RCC 7860 (cell line): ENCODE measurements at regions not wholly inside any gene's neighbourhood (a gene's known extent, or its start where the extent isn't known, plus 50 kb on each side); places are given as distances from the start of the nearest gene placed in this dataset.

Experiments used
- DNase-seq: peaks from one replicate; pipeline ENCODE4 v3.0.0-alpha.2; 2015; ENCODE audit warnings: low spot score
- FAIRE-seq: peaks from 2 replicates; lab custom pipeline; 2012; peaks lifted over from hg19 to GRCh38; lab: Jason Lieb, UNC

- DNase-seq: no peak
- no peak for FAIRE-seq
Observed at GRCh38 chr2:8571792-8572499, 109.9 kb upstream of the ID2 start.

- DNase-seq: no peak
- FAIRE-seq: no peak
Observed at GRCh38 chr2:8572712-8573233, 109.1 kb upstream of the ID2 start.

- no peak for DNase-seq
- no peak for FAIRE-seq
Observed at GRCh38 chr2:8573234-8573941, 108.5 kb upstream of the ID2 start.

- DNase-seq: peak; percentile 21
- no peak for FAIRE-seq
Observed at GRCh38 chr2:8573942-8574195, 108.0 kb upstream of the ID2 start.

- FAIRE-seq (no peak), DNase-seq (peak; percentile 70)
Observed at GRCh38 chr2:8574196-8575037, 107.4 kb upstream of the ID2 start.

GRCh38 chr2:8575038-8575833 lies 106.6 kb upstream of the ID2 start:
- DNase-seq: no peak
- no peak for FAIRE-seq

- DNase-seq (no peak), FAIRE-seq (no peak)
Observed at GRCh38 chr2:8575834-8576423, 105.9 kb upstream of the ID2 start.

- FAIRE-seq: no peak
- peak; percentile 69 for DNase-seq
Observed at GRCh38 chr2:8576525-8577167, 105.2 kb upstream of the ID2 start.

- FAIRE-seq: no peak
Observed at GRCh38 chr2:8577573-8577972, 104.3 kb upstream of the ID2 start.

GRCh38 chr2:8578335-8579244 lies 103.3 kb upstream of the ID2 start:
- FAIRE-seq (no peak), DNase-seq (peak; percentile 40)

More at GRCh38 chr2:8577573-8577972, 104.3 kb upstream of the ID2 start:
- no peak for DNase-seq

GRCh38 chr2:8579485-8580085 lies 102.3 kb upstream of the ID2 start:
- DNase-seq: no peak
- no peak for FAIRE-seq

GRCh38 chr2:8580316-8581233 lies 101.3 kb upstream of the ID2 start:
- DNase-seq (no peak), FAIRE-seq (no peak)

- DNase-seq: no peak
- no peak for FAIRE-seq
Observed at GRCh38 chr2:8581234-8581561, 100.7 kb upstream of the ID2 start.

- DNase-seq: no peak
- FAIRE-seq: no peak
Observed at GRCh38 chr2:8581601-8582041, 100.2 kb upstream of the ID2 start.

GRCh38 chr2:8582191-8582590 lies 99.7 kb upstream of the ID2 start:
- no peak for FAIRE-seq

GRCh38 chr2:8582651-8583399 lies 99.0 kb upstream of the ID2 start:
- no peak for FAIRE-seq
- DNase-seq: no peak

More at GRCh38 chr2:8582191-8582590, 99.7 kb upstream of the ID2 start:
- no peak for DNase-seq
